HepG2 (cell line): ENCODE measurements at regions not wholly inside any gene's neighbourhood (a gene's known extent, or its start where the extent isn't known, plus 50 kb on each side); places are given as distances from the start of the nearest gene placed in this dataset.

Experiments
- MAZ ChIP-seq, 2 experiments: sonication (generic) in 1 of 2; formaldehyde crosslinking in 1 of 2; IDR thresholded peaks; 2 replicates each; pipeline versions ENCODE4 v1.5.0 to v1.6.1; 2012 to 2020; ENCODE audit warnings: low read depth in 2 of 2, mild to moderate bottlenecking in 2 of 2, borderline replicate concordance in 1 of 2, improper control_type of control experiment in 1 of 2, low read length in 1 of 2, missing genetic modification reagents in 1 of 2, moderate library complexity in 1 of 2
- TCF7 ChIP-seq: sonication (generic); IDR thresholded peaks from 2 replicates; pipeline ENCODE4 v1.6.1; 2016; ENCODE audit warnings: antibody characterized with exemption, low read depth
- TF ChIP-seq, protein P1 (sequence below): IDR thresholded peaks from 2 replicates; pipeline ENCODE4 v1.6.1; 2018; ENCODE audit warnings: missing genetic modification reagents, mild to moderate bottlenecking, missing compliant biosample characterization

DNA sequence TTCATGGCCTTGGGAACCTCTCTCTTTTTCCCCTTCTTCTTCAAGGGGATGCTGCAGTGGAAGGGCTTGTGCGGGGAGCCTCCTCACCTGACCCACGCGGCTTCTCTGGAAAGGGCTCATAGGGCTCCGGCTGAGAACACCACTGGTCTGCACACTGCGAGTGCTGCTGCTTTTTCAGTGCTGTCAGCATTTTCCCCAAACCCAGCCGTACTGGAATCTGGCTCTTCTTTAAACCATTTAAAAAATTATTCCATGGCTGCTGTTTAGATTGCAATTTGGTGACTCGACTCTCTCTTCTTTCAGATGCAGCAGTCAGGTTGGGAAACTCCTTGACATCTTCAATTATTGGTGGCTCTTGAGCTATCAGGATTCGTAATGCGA lies 272.6 kb upstream of the DSEL start:
- TF ChIP-seq, protein P1, sequence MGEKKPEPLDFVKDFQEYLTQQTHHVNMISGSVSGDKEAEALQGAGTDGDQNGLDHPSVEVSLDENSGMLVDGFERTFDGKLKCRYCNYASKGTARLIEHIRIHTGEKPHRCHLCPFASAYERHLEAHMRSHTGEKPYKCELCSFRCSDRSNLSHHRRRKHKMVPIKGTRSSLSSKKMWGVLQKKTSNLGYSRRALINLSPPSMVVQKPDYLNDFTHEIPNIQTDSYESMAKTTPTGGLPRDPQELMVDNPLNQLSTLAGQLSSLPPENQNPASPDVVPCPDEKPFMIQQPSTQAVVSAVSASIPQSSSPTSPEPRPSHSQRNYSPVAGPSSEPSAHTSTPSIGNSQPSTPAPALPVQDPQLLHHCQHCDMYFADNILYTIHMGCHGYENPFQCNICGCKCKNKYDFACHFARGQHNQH (CRISPR knock-in tag): no peak
- TF ChIP-seq TCF7 (no peak), MAZ (IDR thresholded peaks at IDR 0.05; ENCODE audit: borderline replicate concordance, low read depth, low read length) (no peak), MAZ (CRISPR knock-in tag; IDR thresholded peaks at IDR 0.05; ENCODE audit: low read depth) (no peak)
